ENCODE measurements at regions not wholly inside any gene's neighbourhood (a gene's known extent, or its start where the extent isn't known, plus 50 kb on each side); places are given as distances from the start of the nearest gene placed in this dataset.

DNA sequence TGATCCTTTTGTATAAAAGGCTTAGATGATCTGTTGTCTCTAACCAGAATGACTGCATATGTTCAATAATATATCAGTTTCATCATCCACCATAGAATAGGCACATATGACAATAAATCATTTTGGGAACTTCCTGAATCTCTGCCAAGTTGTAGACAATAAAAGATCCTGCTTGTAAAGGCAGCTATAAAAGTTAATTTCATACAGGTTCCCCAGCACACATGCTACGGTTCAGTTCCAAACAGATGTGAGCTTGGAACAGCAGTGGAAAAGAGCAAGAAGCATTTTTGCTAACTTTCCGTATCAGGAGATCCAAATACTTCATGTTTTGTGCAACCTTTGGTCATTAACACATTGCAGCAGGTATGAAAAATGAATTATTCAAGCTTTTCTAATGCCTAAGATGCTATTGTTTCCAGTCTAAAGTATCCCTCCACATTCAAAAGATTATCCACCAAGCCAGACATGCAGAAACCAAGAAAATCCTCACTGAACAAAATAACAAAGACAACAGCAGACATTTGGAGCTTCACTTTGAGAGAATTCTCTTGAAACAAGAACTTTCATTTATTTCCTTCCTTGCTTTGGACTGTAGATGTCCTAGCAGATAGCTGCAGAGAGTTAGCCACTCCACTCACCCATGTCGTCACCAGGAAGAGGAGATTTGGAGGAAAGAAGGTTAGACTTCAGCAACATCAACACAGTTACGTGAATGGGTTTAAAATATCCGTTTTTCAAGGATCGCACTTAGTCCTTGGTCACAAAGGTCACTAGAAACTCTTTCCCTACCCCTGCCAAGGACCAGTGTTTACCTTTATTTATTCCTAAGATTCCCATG is 453.5 kb upstream of the JARID2 start:
- no peaks in the 10 kb centered on the region for H3K27me3 Mint-ChIP-seq
- no peak for DNase-seq
- no peak for ATAC-seq (ENCODE audit: low read depth)
- ChIA-PET POLR2A (no interaction called here), CTCF (no interaction called here)
- H3K36me3 Mint-ChIP-seq (ENCODE audit: low read depth) = no peaks in the 10 kb centered on the region
- peaks cover 6% of the 10 kb centered on the region for H3K4me1 Mint-ChIP-seq
- H3K4me3 Mint-ChIP-seq = no peak overlapping the region
- intact Hi-C loops (cut with micrococcal nuclease) = no loop called here
- TF ChIP-seq, protein P1, sequence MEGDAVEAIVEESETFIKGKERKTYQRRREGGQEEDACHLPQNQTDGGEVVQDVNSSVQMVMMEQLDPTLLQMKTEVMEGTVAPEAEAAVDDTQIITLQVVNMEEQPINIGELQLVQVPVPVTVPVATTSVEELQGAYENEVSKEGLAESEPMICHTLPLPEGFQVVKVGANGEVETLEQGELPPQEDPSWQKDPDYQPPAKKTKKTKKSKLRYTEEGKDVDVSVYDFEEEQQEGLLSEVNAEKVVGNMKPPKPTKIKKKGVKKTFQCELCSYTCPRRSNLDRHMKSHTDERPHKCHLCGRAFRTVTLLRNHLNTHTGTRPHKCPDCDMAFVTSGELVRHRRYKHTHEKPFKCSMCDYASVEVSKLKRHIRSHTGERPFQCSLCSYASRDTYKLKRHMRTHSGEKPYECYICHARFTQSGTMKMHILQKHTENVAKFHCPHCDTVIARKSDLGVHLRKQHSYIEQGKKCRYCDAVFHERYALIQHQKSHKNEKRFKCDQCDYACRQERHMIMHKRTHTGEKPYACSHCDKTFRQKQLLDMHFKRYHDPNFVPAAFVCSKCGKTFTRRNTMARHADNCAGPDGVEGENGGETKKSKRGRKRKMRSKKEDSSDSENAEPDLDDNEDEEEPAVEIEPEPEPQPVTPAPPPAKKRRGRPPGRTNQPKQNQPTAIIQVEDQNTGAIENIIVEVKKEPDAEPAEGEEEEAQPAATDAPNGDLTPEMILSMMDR (IDR thresholded peaks at IDR 0.05) = no peak
- no peak overlapping the region for H3K27ac Mint-ChIP-seq
- H3K9me3 Mint-ChIP-seq = no peaks in the 10 kb centered on the region

DNA sequence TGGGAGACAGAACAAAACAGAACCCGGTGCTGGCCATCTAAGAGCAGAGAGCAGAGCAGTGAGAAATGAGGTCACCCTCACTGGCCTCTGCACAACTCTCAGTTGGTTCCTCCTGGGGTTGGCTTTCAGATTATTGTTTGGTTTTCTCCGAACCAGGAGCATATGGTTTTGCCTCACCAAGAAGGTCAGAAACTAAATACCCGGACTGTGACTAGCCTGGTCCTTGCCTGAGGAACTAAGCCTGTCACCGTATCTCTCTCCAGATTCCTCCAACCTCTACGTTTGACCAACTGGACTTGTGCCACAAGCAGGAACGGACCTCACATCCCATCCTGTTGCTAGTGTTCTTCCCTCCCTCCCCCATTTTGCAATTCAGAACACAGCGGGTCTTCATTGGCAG is 450.4 kb upstream of the JARID2 start:
- POLR2A ChIA-PET = interaction anchor here (0.6 kb wide), 1 partner anchor 222 kb away, joined by 3 read pairs; no protein-coding TSS in a partner anchor
- no peaks in the 10 kb centered on the region for H3K9me3 Mint-ChIP-seq
- CTCF ChIA-PET = no interaction called here
- no peaks in the 10 kb centered on the region for H3K36me3 Mint-ChIP-seq (ENCODE audit: low read depth)
- no peak overlapping the region for H3K27ac Mint-ChIP-seq
- H3K4me3 Mint-ChIP-seq = no peak overlapping the region
- H3K27me3 Mint-ChIP-seq = no peaks in the 10 kb centered on the region
- ATAC-seq (ENCODE audit: low read depth) = no peak
- DNase-seq = no peak
- intact Hi-C loops (cut with micrococcal nuclease) = no loop called here
- TF ChIP-seq, protein P1 (IDR thresholded peaks at IDR 0.05) = no peak
- H3K4me1 Mint-ChIP-seq = peaks cover 9% of the 10 kb centered on the region

DNA sequence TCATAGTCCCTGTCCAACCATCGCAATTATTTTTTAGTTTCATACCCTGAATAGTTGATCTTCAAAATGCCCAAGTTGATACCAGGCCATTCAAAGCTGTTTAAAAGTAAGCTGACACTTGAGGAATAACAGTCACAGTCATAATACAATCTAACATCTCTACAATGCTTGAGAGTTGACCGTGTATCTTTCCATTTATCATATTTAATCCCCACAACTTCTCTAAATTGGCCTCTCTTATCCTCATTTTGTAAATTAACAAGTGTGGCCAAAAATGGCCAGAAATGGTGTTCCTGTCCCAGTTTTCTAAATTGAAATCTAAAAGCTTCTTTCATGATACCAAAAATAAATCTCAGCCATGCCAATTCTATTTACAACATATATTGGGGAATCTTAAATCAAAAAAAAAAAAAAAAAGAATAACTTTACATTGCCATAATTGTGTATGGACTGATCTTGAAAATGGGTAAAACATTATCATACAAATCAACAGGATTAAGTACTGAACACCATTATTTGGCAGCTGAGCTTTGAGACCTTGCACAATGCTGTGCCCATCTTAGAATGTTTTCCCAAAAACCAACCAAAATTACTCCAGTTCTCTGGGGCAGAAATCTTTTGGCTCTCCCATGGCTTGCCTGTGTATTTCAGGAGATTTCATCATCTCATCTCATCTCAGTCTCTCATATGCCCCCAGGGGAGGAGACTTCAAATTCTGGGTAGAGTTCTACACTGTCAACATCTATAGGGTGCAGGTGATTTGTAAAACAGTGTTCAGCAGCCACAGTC is 448.7 kb upstream of the JARID2 start:
- Mint-ChIP-seq H3K4me1 (peaks cover 9% of the 10 kb centered on the region), H3K36me3 (ENCODE audit: low read depth) (no peaks in the 10 kb centered on the region), H3K9me3 (no peaks in the 10 kb centered on the region), H3K27ac (no peak overlapping the region), H3K27me3 (no peaks in the 10 kb centered on the region), H3K4me3 (no peak overlapping the region)
- no peak for ATAC-seq (ENCODE audit: low read depth)
- no peak for DNase-seq
- CTCF ChIA-PET = no interaction called here
- TF ChIP-seq, protein P1 (IDR thresholded peaks at IDR 0.05) = no peak
- POLR2A ChIA-PET = no interaction called here
- intact Hi-C loops (cut with micrococcal nuclease) = no loop called here

DNA sequence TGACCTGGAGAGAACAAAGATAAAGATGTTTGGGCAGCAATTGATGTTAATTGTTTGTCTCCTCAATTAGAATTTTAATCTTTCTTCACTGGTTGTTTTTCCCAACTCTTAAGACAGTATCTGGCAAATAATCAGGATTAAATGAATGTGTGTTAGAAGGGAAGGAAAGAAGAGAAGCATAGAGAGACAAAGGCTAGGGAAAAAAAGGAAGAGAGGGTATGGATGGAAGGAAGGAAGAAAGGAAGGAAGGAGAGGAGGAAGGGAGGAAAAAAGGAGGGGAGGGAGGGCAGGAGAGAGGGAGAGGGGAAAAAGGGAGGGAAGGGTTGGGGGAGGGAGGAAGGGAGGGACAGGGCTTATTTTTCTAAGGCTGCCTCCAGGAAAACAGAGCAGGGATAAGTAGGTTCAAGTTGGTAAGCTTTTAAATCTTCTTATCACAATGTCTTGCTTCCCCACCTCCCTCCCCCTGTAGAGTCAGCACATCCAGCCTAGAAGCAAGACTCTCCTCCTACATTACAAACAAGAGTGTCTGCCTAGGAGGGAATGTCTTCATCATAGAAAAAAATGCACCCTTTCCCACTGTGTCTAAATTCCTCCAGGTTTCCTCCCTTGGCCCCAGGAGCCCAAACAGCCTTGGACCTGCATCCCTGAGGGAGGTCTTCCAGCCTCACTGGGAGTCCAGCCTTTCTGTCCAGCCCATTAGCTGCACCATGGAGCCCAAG is 447.8 kb upstream of the JARID2 start:
- Mint-ChIP-seq H3K9me3 (no peaks in the 10 kb centered on the region), H3K27ac (no peak overlapping the region), H3K36me3 (ENCODE audit: low read depth) (no peaks in the 10 kb centered on the region), H3K27me3 (no peaks in the 10 kb centered on the region), H3K4me3 (no peak overlapping the region), H3K4me1 (peaks cover 9% of the 10 kb centered on the region)
- ChIA-PET CTCF (no interaction called here), POLR2A (no interaction called here)
- DNase-seq (no peak), ATAC-seq (ENCODE audit: low read depth) (no peak)
- intact Hi-C loops (cut with micrococcal nuclease) = no loop called here
- TF ChIP-seq, protein P1 (IDR thresholded peaks at IDR 0.05) = no peak

DNA sequence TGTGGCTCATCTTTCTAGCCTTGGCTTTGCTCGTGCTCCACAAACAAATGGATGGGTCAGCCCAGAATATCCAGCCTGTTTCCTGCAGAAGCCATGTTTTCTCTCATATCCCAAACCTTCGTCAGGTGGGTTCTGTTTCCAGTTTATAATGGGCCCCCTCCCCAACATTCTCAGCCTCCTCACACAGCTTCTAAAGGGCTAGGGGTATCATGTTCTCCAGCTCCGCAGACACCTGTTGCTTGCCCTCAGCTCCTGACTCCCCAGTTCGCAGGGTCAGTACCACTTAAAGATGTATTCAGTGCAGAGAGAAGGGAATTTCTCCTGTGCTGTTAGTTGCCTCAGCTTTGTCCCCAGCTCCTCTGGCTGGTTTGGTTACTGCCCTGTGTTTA is 447.3 kb upstream of the JARID2 start:
- Mint-ChIP-seq H3K36me3 (ENCODE audit: low read depth) (no peaks in the 10 kb centered on the region), H3K9me3 (no peaks in the 10 kb centered on the region), H3K27ac (no peak overlapping the region), H3K27me3 (no peaks in the 10 kb centered on the region), H3K4me3 (no peak overlapping the region), H3K4me1 (peaks cover 9% of the 10 kb centered on the region)
- ATAC-seq (ENCODE audit: low read depth) = no peak
- intact Hi-C loops (cut with micrococcal nuclease) = no loop called here
- ChIA-PET CTCF (no interaction called here), POLR2A (no interaction called here)
- TF ChIP-seq, protein P1 (IDR thresholded peaks at IDR 0.05) = no peak
- DNase-seq = no peak

Measured in activated B cell treated with CpG ODN at 0.5 μM for 24 hours (primary cell).